B cell (primary cell): ENCODE measurements at regions not wholly inside any gene's neighbourhood (a gene's known extent, or its start where the extent isn't known, plus 50 kb on each side); places are given as distances from the start of the nearest gene placed in this dataset.

Experiments
- ATAC-seq: fragments of 200-7000 bp; cut with Tn5 transposase; one replicate; pipeline ENCODE4 v1.10.0; 2021; ENCODE audit warnings: low read depth, mild to moderate bottlenecking, moderate number of reproducible peaks, moderate library complexity
- CTCF ChIA-PET: fragments of 350-600 bp; sonication (Branson Sonifier 250); formaldehyde crosslinking; loops from one replicate; lab custom pipeline; 2021; ENCODE audit warnings: antibody characterized with exemption, inconsistent platforms; lab: Charles Lee
- POLR2A ChIA-PET: fragments of 350-600 bp; sonication (Branson Sonifier 250); formaldehyde crosslinking; loops from one replicate; lab custom pipeline; 2021; ENCODE audit warnings: antibody characterized with exemption; lab: Charles Lee
- DNase-seq: peaks from one replicate; pipeline ENCODE4 v3.0.0; 2013
- H2AFZ ChIP-seq: 2 replicates; pipeline ENCODE4 v1.6.1; 2012; ENCODE audit warnings: mild to moderate bottlenecking, low read depth, low read length; ENCODE audit not compliant: insufficient read depth, poor library complexity, severe bottlenecking
- H3K27ac ChIP-seq, 2 donors: 1 replicate in 1 of 2; 2 replicates in 1 of 2; pipeline ENCODE4 v1.5.1; 2012 to 2013; ENCODE audit warnings: low read length in 2 of 2, mild to moderate bottlenecking in 2 of 2, moderate library complexity in 1 of 2
- H3K27me3 ChIP-seq, 4 experiments: fragments of 200-600 bp in 1 of 4; sonication (generic) in 1 of 4; replicated peaks in 1 of 4; 1 replicate in 2 of 4; 2 replicates in 2 of 4; pipeline versions ENCODE4 v1.6.1 to v1.7.0; 2013 to 2016; ENCODE audit warnings: low read length in 3 of 4, mild to moderate bottlenecking in 2 of 4, mixed read lengths in 1 of 4, moderate library complexity in 1 of 4; ENCODE audit not compliant: insufficient read depth in 4 of 4, control insufficient read depth in 3 of 4; ENCODE audit errors: control extremely low read depth in 1 of 4
- H3K36me3 ChIP-seq, 2 experiments: replicated peaks in 1 of 2; 1 replicate in 1 of 2; 2 replicates in 1 of 2; pipeline versions ENCODE4 v1.6.1 to v1.7.1; 2013; ENCODE audit warnings: low read length in 1 of 2; ENCODE audit not compliant: insufficient read depth in 2 of 2, control insufficient read depth in 1 of 2; ENCODE audit errors: control extremely low read depth in 1 of 2, extremely low read depth in 1 of 2
- H3K4me1 ChIP-seq, 2 donors: fragments of 200-600 bp in 1 of 2; sonication (generic) in 1 of 2; 1 replicate in 1 of 2; 2 replicates in 1 of 2; pipeline versions ENCODE4 v1.5.1 to v1.6.1; 2013 to 2017; ENCODE audit warnings: low read length in 2 of 2; ENCODE audit not compliant: control insufficient read depth in 2 of 2, insufficient read depth in 2 of 2
- H3K4me2 ChIP-seq: replicated peaks from 2 replicates; pipeline ENCODE3; 2012; ENCODE audit warnings: mild to moderate bottlenecking, low read depth, low read length; ENCODE audit not compliant: poor library complexity, severe bottlenecking
- H3K4me3 ChIP-seq, 5 experiments: fragments of 200-600 bp in 1 of 5; sonication (generic) in 1 of 5; 1 replicate in 3 of 5; 2 replicates in 2 of 5; pipeline versions ENCODE4 v1.5.1 to v1.7.0; 2011 to 2016; ENCODE audit warnings: low read length in 4 of 5, mild to moderate bottlenecking in 4 of 5, low read depth in 2 of 5, control low read depth in 1 of 5, moderate library complexity in 1 of 5; ENCODE audit not compliant: insufficient read depth in 1 of 5; ENCODE audit errors: control extremely low read depth in 1 of 5, extremely low read depth in 1 of 5
- H3K79me2 ChIP-seq: fragments of 200-600 bp; sonication (generic); one replicate; pipeline ENCODE4 v1.6.0; 2016; ENCODE audit warnings: low read length; ENCODE audit not compliant: control insufficient read depth, insufficient read depth
- H3K9ac ChIP-seq: fragments of 200-600 bp; sonication (generic); 2 replicates; pipeline ENCODE4 v1.6.1; 2017; ENCODE audit warnings: mild to moderate bottlenecking, low read length, moderate library complexity
- H3K9me3 ChIP-seq, 3 donors: one replicate each; pipeline versions ENCODE4 v1.6.1 to v1.7.1; 2013; ENCODE audit warnings: low read length in 2 of 3; ENCODE audit not compliant: control insufficient read depth in 2 of 3, insufficient read depth in 1 of 3; ENCODE audit errors: control extremely low read depth in 1 of 3
- H4K20me1 ChIP-seq: 2 replicates; pipeline ENCODE4 v1.6.0; 2012; ENCODE audit warnings: mild to moderate bottlenecking, low read length; ENCODE audit not compliant: insufficient read depth, control insufficient read depth, poor library complexity, severe bottlenecking
- H3K27ac Mint-ChIP-seq: one replicate; pipeline ENCODE4 v1.8.0; 2021; ENCODE audit warnings: mixed read lengths
- H3K27me3 Mint-ChIP-seq: one replicate; pipeline ENCODE4 v1.8.0; 2021; ENCODE audit warnings: mixed read lengths
- H3K4me1 Mint-ChIP-seq: one replicate; pipeline ENCODE4 v1.8.0; 2021; ENCODE audit warnings: mixed read lengths
- H3K4me3 Mint-ChIP-seq: one replicate; pipeline ENCODE4 v1.8.0; 2021; ENCODE audit warnings: mixed read lengths
- H3K9me3 Mint-ChIP-seq: one replicate; pipeline ENCODE4 v1.8.0; 2022; ENCODE audit warnings: mixed read lengths; ENCODE audit not compliant: insufficient read depth
- EZH2 ChIP-seq: IDR thresholded peaks from 2 replicates; pipeline ENCODE4 v1.6.1; 2012; ENCODE audit warnings: borderline replicate concordance, low read depth, mild to moderate bottlenecking, moderate library complexity, low read length; ENCODE audit not compliant: insufficient read depth, poor library complexity, severe bottlenecking
- WGBS: methylation state at CpG from one replicate; pipeline ENCODE4 v1.1.5; 2013; ENCODE audit warnings: missing lambda C conversion rate; ENCODE audit not compliant: insufficient coverage; 5-methylcytosine and 5-hydroxymethylcytosine counted together
- intact Hi-C: fragments of 100-400 bp; cut with micrococcal nuclease; formaldehyde crosslinking; loops from one replicate; pipeline ENCODE4 v1.10.0; 2022
- TF ChIP-seq, protein P1 (sequence below): fragments of 200-600 bp; IDR thresholded peaks from one replicate; pipeline ENCODE4 v1.8.0; 2022; ENCODE audit warnings: antibody characterized with exemption, mild to moderate bottlenecking

GRCh38 chr7:57638666-57639065 is 188.7 kb downstream of the ZNF716 start:
- no peak for ATAC-seq

DNA sequence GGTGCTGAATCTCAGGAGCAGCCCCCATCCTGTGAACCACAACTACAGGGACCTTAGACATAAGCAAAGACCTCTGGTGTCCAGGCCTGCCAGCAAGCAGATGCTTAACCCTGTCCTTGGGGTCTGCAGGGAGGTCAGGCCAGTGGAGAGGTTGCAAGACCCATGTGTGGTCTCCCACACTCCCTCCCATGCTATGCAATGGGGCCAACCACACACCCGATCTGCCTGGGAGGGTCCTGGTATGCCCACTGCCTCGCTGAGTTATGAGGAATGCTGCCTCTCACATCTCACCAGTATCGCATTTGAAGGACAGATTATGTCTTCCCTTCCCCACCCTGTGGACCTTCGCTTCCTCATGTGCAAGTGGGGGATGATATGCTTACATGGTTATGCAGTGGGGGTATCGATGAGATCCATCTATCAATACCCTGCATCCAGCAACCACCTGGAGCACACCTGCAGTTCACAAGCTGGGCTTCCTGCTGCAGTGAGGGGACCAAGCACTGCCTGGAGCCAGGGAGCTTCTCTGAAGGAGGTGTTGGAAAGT is 191.6 kb downstream of the ZNF716 start:
- DNase-seq (no peak), ATAC-seq (no peak)
- intact Hi-C loops = no loop called here
- Histone ChIP-seq H3K4me3 (no peak overlapping the region), H3K9me3 (peaks cover 0 to 32% (median 0%) of the 10 kb centered on the region in 3 donors), H3K4me1 (no peaks in the 10 kb centered on the region), H2AFZ (no peak overlapping the region), H3K4me2 (no peak overlapping the region), H3K27ac (no peak overlapping the region), H4K20me1 (no peaks in the 10 kb centered on the region), H3K27me3 (no peaks in the 10 kb centered on the region), H3K36me3 (no peaks in the 10 kb centered on the region), H3K79me2 (no peaks in the 10 kb centered on the region), H3K9ac (no peak overlapping the region)
- Mint-ChIP-seq H3K9me3 (peaks cover 3% of the 10 kb centered on the region), H3K27me3 (no peaks in the 10 kb centered on the region), H3K4me3 (no peak overlapping the region), H3K4me1 (no peaks in the 10 kb centered on the region), H3K27ac (no peak overlapping the region)
- CTCF ChIA-PET = no interaction called here
- no peak for TF ChIP-seq EZH2
- TF ChIP-seq, protein P1, sequence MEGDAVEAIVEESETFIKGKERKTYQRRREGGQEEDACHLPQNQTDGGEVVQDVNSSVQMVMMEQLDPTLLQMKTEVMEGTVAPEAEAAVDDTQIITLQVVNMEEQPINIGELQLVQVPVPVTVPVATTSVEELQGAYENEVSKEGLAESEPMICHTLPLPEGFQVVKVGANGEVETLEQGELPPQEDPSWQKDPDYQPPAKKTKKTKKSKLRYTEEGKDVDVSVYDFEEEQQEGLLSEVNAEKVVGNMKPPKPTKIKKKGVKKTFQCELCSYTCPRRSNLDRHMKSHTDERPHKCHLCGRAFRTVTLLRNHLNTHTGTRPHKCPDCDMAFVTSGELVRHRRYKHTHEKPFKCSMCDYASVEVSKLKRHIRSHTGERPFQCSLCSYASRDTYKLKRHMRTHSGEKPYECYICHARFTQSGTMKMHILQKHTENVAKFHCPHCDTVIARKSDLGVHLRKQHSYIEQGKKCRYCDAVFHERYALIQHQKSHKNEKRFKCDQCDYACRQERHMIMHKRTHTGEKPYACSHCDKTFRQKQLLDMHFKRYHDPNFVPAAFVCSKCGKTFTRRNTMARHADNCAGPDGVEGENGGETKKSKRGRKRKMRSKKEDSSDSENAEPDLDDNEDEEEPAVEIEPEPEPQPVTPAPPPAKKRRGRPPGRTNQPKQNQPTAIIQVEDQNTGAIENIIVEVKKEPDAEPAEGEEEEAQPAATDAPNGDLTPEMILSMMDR = no peak
- POLR2A ChIA-PET = no interaction called here
- no CpG with 5 or more reads among the region's 5 CpGs for whole genome bisulfite sequencing

More at GRCh38 chr7:57638666-57639065, 188.7 kb downstream of the ZNF716 start:
- Mint-ChIP-seq H3K4me1 (no peaks in the 10 kb centered on the region), H3K9me3 (no peaks in the 10 kb centered on the region), H3K27me3 (no peaks in the 10 kb centered on the region), H3K4me3 (no peak overlapping the region), H3K27ac (no peak overlapping the region)
- TF ChIP-seq, protein P1 = no peak
- TF ChIP-seq EZH2 = no peak
- Histone ChIP-seq H3K4me2 (no peak overlapping the region), H3K9me3 (peaks cover 0 to 16% (median 0%) of the 10 kb centered on the region in 3 donors), H2AFZ (no peak overlapping the region), H4K20me1 (no peaks in the 10 kb centered on the region), H3K27me3 (no peaks in the 10 kb centered on the region), H3K4me1 (no peaks in the 10 kb centered on the region), H3K4me3 (no peak overlapping the region), H3K36me3 (no peaks in the 10 kb centered on the region), H3K27ac (no peak overlapping the region), H3K79me2 (no peaks in the 10 kb centered on the region), H3K9ac (no peak overlapping the region)
- WGBS = 26% methylated on average over 2 of the region's 2 CpGs
- ChIA-PET POLR2A (no interaction called here), CTCF (no interaction called here)
- DNase-seq = no peak
- intact Hi-C loops = no loop called here
